Keratinocyte (primary cell): ENCODE measurements at regions not wholly inside any gene's neighbourhood (a gene's known extent, or its start where the extent isn't known, plus 50 kb on each side); places are given as distances from the start of the nearest gene placed in this dataset.

Experiments used
- DNase-seq: peaks from one replicate; pipeline ENCODE4 v3.0.0-alpha.2; 2011; ENCODE audit warnings: low read depth, missing footprints, low spot score
- FAIRE-seq: peaks from 2 replicates; lab custom pipeline; 2011; peaks lifted over from hg19 to GRCh38; lab: Jason Lieb, UNC
- H2AFZ ChIP-seq: 2 replicates; pipeline ENCODE4 v1.6.0; 2012; ENCODE audit warnings: low read length, control low read depth, inconsistent platforms; ENCODE audit not compliant: control insufficient read depth
- H3K27ac ChIP-seq: 2 replicates; pipeline ENCODE4 v1.5.1; 2011; ENCODE audit warnings: low read length; ENCODE audit not compliant: control insufficient read depth, insufficient read depth
- H3K27me3 ChIP-seq: 3 replicates; pipeline ENCODE4 v1.6.0; 2011; ENCODE audit warnings: low read length; ENCODE audit not compliant: control insufficient read depth, insufficient read depth; ENCODE audit errors: extremely low read depth
- H3K36me3 ChIP-seq, 2 experiments: 2 replicates in 1 of 2; 3 replicates in 1 of 2; pipeline ENCODE4 v1.5.1; 2011; ENCODE audit warnings: low read length in 2 of 2, mild to moderate bottlenecking in 1 of 2; ENCODE audit not compliant: control insufficient read depth in 2 of 2, insufficient read depth in 2 of 2; ENCODE audit errors: extremely low read depth in 1 of 2
- H3K4me1 ChIP-seq: 3 replicates; pipeline ENCODE4 v1.5.1; 2011; ENCODE audit warnings: low read length; ENCODE audit not compliant: control insufficient read depth, insufficient read depth; ENCODE audit errors: extremely low read depth
- H3K4me2 ChIP-seq: 3 replicates; pipeline ENCODE4 v1.6.0; 2011; ENCODE audit warnings: low read depth, low read length; ENCODE audit not compliant: control insufficient read depth, insufficient read depth; ENCODE audit errors: extremely low read depth
- H3K4me3 ChIP-seq, 3 experiments: fragments of 200-600 bp in 1 of 3; sonication (generic) in 1 of 3; 2 replicates in 2 of 3; 3 replicates in 1 of 3; pipeline ENCODE4 v1.5.1; 2011 to 2016; ENCODE audit warnings: low read length in 3 of 3, mild to moderate bottlenecking in 3 of 3, control low read depth in 2 of 3, inconsistent platforms in 1 of 3, low read depth in 1 of 3, mixed read lengths in 1 of 3, mixed run types in 1 of 3, moderate library complexity in 1 of 3; ENCODE audit not compliant: control insufficient read depth in 2 of 3, insufficient read depth in 2 of 3; ENCODE audit errors: extremely low read depth in 1 of 3
- H3K79me2 ChIP-seq: 2 replicates; pipeline ENCODE4 v1.6.0; 2012; ENCODE audit warnings: low read length; ENCODE audit not compliant: control insufficient read depth, insufficient read depth
- H3K9ac ChIP-seq: 3 replicates; pipeline ENCODE4 v1.6.0; 2011; ENCODE audit warnings: low read length; ENCODE audit not compliant: control insufficient read depth, insufficient read depth; ENCODE audit errors: extremely low read depth
- H3K9me1 ChIP-seq: 3 replicates; pipeline ENCODE4 v1.6.0; 2011; ENCODE audit warnings: low read length; ENCODE audit not compliant: control insufficient read depth, insufficient read depth; ENCODE audit errors: extremely low read depth
- H3K9me3 ChIP-seq: 2 replicates; pipeline ENCODE4 v1.5.1; 2012; ENCODE audit warnings: low read depth, low read length; ENCODE audit not compliant: control insufficient read depth
- H4K20me1 ChIP-seq: 3 replicates; pipeline ENCODE4 v1.6.0; 2011; ENCODE audit warnings: low read length; ENCODE audit not compliant: control insufficient read depth, insufficient read depth; ENCODE audit errors: extremely low read depth
- EZH2 ChIP-seq: IDR thresholded peaks from one replicate; pipeline ENCODE4 v1.6.1; 2012; ENCODE audit warnings: inconsistent platforms, mild to moderate bottlenecking, low read length, moderate library complexity
- dilution Hi-C: fragments of 300-500 bp; cut with MboI; formaldehyde crosslinking; loops from one replicate; pipeline ENCODE4 v1.7.0; 2020; ENCODE audit warnings: low sequenced_read_pairs; ENCODE audit not compliant: extremely low pct_ligation_motif_present
- TF ChIP-seq, protein P1 (sequence below), 3 experiments: IDR thresholded peaks in 1 of 3; conservative IDR thresholded peaks in 1 of 3; optimal IDR thresholded peaks in 1 of 3; 2 replicates in 2 of 3; 3 replicates in 1 of 3; pipeline versions ENCODE3 to v1.5.1; 2011; ENCODE audit warnings: low read length in 3 of 3, mild to moderate bottlenecking in 3 of 3, moderate library complexity in 2 of 3, control low read depth in 1 of 3, inconsistent platforms in 1 of 3; ENCODE audit not compliant: insufficient read depth in 2 of 3; ENCODE audit errors: extremely low read depth in 1 of 3

- Histone ChIP-seq H3K79me2 (no peaks in the 10 kb centered on the region), H3K27ac (no peak overlapping the region), H3K4me3 (no peak overlapping the region), H3K36me3 (no peaks in the 10 kb centered on the region), H2AFZ (no peak overlapping the region), H3K9me3 (peaks cover 2% of the 10 kb centered on the region), H3K27me3 (no peaks in the 10 kb centered on the region), H4K20me1 (no peaks in the 10 kb centered on the region), H3K9ac (no peak overlapping the region), H3K9me1 (no peaks in the 10 kb centered on the region), H3K4me1 (no peaks in the 10 kb centered on the region), H3K4me2 (no peak overlapping the region)
- dilution Hi-C loops, result no loop called here
- TF ChIP-seq, protein P1, sequence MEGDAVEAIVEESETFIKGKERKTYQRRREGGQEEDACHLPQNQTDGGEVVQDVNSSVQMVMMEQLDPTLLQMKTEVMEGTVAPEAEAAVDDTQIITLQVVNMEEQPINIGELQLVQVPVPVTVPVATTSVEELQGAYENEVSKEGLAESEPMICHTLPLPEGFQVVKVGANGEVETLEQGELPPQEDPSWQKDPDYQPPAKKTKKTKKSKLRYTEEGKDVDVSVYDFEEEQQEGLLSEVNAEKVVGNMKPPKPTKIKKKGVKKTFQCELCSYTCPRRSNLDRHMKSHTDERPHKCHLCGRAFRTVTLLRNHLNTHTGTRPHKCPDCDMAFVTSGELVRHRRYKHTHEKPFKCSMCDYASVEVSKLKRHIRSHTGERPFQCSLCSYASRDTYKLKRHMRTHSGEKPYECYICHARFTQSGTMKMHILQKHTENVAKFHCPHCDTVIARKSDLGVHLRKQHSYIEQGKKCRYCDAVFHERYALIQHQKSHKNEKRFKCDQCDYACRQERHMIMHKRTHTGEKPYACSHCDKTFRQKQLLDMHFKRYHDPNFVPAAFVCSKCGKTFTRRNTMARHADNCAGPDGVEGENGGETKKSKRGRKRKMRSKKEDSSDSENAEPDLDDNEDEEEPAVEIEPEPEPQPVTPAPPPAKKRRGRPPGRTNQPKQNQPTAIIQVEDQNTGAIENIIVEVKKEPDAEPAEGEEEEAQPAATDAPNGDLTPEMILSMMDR (optimal IDR thresholded peaks at IDR 0.05 in 1 of 3, IDR thresholded peaks at IDR 0.05 in 1 of 3, conservative IDR thresholded peaks at IDR 0.05 in 1 of 3; ENCODE audit: extremely low read depth in 1 of 3, insufficient read depth in 2 of 3, low read length in 3 of 3), result no peak
- no peak for TF ChIP-seq EZH2
- DNase-seq (no peak), FAIRE-seq (no peak)
Observed at GRCh38 chr2:228466851-228467250, 285.4 kb upstream of the SPHKAP start.

GRCh38 chr2:228465408-228465807 is 283.9 kb upstream of the SPHKAP start:
- H2AFZ ChIP-seq, result no peak overlapping the region

More at GRCh38 chr2:228465408-228465807, 283.9 kb upstream of the SPHKAP start:
- FAIRE-seq (no peak), DNase-seq (no peak)
- Histone ChIP-seq H3K9ac (no peak overlapping the region), H3K9me1 (no peaks in the 10 kb centered on the region), H3K79me2 (no peaks in the 10 kb centered on the region), H3K27me3 (no peaks in the 10 kb centered on the region), H3K9me3 (peaks cover 2% of the 10 kb centered on the region), H3K27ac (no peak overlapping the region), H3K36me3 (no peaks in the 10 kb centered on the region), H3K4me2 (no peak overlapping the region), H3K4me1 (no peaks in the 10 kb centered on the region), H3K4me3 (no peak overlapping the region), H4K20me1 (no peaks in the 10 kb centered on the region)
- no peak for TF ChIP-seq EZH2
- TF ChIP-seq, protein P1 (optimal IDR thresholded peaks at IDR 0.05 in 1 of 3, IDR thresholded peaks at IDR 0.05 in 1 of 3, conservative IDR thresholded peaks at IDR 0.05 in 1 of 3; ENCODE audit: extremely low read depth in 1 of 3, insufficient read depth in 2 of 3, low read length in 3 of 3), result no peak
- dilution Hi-C loops, result no loop called here
